ENCODE measurements at regions not wholly inside any gene's neighbourhood (a gene's known extent, or its start where the extent isn't known, plus 50 kb on each side); places are given as distances from the start of the nearest gene placed in this dataset.
"Not testable (repeated sequence)": the region's sequence is repeated elsewhere in the genome, so short reads cannot be mapped to it uniquely, and the experiment has no call there.

DNA sequence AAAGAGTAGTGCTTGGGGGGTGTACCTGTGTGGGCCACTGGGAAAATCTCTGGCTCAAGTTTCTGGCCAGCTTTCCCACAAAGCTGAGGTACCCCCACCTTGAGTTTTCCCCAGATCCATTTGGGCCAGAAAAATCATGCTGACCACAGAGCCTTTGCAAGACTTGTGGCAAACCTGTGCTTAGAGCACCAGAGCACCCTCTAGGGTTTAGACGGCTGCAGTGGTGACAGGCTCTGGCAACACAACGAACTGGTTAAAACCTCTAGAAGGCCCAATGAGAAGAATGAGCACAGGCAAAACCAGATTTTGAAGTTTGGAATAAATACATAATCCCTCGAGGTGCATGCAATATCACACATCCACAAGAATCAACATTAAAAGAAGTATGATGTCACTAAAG lies 290.7 kb upstream of the FOLH1 start:
- DNase-seq: no peak

DNA sequence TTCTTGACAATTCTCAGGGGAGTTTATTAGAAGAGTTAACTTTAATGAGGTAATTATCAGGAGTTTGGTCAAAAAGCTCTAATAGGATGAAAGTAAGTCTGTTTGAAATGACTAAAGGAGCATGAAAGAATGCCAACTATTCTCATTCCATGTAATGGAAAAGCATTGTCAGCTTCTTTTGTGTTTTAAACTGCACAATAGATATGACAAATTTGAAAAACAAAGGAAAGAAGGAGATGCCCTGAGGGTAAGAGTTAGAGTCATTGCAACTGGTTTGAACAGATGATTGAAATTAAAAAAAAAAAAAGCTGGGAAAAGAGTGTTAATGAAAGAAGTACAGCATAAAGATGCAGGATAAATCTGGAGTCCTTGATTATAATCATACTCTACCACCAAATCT lies 296.8 kb upstream of the FOLH1 start:
- DNase-seq: no peak

DNA sequence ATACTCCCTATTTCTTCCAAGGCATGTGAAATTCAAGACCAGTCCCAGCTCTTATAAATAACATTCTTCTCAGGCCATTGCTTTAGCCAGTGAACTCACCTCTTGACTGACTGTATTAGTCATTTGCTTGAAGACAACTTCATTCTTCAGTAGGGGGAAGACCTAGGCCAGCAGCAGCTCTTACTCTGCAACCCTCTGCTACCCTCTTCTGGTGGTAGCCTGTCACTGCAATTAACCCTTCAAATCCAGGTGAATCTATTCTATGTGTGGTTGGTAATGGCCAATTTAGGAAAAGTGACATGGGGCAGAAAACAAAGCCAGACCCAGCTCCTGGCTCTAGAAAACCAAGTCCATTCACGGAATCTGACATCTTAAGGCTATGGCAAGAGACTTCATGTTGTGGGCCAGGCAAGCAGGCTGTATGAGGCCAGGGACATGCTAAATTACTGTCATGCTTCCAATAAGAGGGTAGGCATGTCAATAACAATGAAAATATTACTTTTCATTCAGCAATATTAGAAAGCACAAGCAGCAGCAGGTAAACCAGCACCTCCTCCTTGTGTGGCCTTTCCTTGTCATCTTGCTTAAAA lies 317.9 kb upstream of the FOLH1 start:
- DNase-seq: peak; percentile 24

DNA sequence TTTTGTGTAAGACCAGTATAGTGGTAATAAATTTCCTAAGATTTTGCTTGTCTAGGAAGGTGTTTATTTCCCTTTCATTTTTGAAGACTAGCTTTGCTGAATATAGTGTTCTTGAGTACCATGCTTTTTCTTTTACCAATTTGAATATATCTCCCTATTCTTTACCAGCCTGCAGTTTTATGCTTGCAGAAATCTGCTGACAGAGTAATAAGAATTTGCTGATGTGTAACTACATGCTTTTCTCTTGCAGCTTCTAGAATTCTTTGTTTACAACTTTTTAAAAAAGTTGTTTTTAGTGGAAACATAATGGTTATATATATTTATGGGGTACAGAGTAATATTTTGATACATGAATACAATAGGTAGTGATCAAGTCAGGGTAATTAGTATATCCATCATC lies 324.8 kb upstream of the FOLH1 start:
- DNase-seq: no peak

DNA sequence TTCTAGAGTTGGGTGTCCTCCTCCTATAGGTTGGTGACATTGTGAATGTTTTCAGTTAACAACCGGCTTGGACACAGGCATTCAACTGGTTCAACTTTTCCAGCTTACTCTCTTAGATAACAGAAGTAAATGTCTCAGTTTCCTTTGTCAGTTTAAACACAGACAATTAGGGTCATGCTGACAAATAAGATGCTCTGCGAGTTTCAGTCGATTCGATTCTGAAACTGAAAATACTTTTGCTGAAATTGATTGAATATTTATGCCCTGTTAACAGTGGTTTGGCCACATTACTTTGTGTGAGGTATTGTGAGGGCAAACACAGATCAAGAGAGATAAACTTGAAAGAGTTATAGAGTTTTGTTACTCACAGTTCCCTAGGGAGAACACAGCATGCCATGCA lies 330.5 kb upstream of the FOLH1 start:
- DNase-seq: not testable (repeated sequence)

DNA sequence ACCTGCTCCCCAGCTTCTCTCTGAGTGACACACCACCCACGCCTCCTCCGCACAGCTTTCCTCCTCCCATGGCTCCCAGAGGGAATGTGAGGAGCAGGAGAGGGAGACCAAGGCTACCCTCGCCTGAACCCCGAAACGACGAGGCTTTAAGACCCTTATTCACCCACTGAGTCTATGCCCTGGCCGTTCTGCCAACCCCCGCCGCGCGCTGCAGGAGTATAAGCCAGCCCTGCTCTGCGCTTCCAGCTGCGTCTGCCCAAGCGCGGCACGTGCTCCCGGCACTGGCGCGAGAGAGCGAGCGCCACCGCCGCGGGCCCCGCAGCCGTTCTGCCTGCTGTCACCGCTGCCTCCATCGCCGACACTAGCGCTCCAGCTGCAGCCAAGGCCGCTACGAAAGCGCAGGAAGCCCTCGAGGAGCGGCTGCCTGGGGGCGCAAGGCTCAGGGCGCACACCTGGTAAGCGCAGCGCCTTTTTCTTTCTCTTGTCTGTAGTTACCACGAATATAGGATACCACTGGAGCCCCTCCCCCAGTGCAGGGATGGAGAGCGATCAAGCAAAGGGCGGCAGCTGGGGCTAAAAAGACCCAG lies 350.0 kb upstream of the FOLH1 start:
- DNase-seq: not testable (repeated sequence)

DNA sequence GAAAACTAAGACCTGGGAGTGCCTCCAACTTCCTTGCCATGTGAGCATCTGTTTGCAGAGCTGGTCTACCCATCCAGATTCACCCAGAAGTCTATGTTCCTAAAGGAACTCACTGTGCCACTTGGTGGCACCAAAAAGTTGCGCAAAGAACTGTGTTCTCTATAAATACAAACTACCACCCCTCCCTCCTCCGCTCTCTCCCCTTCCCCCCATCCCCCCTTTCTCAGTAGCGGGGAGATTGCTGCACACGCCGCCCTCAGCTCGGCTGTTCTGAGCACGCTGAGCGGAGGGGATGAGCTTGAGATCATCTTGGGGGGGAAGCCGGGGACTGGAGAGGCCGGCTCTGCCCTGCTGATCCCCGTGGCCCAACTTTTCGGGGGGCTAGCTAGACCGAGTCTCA lies 352.2 kb upstream of the FOLH1 start:
- not testable (repeated sequence) for DNase-seq

DNA sequence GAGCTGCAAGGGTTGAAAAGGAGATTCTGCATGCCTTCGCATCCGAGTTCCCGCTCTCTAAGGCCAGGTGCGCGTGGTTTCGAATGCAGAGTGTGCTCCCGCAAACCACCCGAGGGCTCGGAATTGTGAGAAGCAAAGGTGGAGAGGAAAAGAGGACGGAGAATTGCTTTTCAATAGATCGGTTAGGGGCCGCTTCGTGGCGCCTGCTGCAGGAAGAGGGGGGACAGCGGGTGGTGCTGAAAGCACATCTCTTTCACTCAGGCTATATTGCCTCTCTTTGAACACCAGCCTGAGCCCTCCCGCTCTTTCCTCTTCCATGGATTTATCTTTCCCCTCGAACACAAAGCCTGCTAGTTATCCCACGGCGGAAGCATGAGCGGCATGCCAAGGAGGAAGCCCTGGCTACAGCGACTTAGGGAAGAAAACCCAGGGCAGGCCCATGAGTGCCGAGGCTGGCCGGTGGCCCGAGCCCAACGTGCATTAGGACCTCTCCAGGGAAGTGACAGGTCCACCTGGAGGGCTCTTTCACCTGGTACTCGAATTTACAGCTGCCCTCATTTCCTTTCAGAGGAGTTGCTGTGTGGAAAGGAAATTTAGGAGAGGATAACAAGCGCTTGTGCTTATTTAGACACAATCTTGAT lies 353.0 kb upstream of the FOLH1 start:
- DNase-seq: not testable (repeated sequence)

DNA sequence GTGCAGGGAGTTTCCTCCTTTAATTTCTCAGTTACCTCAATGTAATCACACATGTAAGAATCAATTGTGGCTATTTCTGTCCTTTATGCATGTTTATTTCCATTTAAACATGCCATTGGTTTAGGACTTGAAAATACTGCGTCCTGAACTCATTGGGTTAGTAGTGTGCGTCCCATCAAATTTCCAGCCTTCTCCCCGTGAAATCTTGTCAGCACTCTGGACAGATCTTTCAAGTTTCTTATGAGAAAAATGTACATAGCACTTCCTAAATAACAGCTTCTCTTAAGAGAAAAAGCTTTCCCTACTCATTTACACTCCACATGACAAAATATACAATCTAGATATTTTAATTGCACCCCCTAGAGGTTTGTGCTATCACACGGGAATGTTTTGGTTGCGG lies 353.9 kb upstream of the FOLH1 start:
- DNase-seq: not testable (repeated sequence)

DNA sequence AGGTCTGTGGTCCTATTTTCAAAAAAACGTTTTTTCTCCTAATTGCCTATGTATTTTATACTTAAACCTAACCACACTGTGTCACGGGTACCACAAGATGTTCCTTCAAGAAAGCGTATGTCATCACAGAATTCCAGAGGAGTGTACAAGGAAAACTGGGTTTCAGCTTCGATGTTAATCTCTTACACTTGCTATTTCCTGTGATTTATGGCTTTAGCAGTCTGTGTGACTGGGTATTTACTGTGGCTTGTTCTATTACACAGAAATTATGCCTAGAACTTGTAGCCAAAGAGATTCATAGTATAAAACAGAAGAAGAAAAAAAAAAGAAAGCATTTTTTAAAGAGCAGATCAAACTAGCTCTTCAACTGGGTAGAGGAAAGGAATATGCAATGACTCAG lies 371.1 kb upstream of the FOLH1 start:
- not testable (repeated sequence) for DNase-seq

DNA sequence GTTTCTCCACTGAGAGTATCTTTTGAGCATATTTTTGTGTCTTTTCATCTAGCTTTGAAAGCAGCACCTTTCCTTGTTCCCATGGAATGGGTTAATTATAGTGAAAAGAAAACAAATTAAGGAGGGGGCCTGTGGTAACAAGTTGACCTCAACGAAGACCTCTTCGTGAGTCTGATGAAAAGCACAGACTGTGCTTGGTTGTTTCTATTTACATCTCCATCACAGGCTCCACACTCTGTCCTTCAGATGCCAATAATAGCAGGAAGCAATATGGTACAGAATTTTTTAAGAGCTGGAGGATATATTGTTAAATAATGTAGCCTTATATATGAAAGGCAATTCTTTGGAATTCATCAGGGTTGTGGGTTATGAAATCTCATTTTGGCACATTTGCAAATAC lies 366.7 kb upstream of the OR4C13 start:
- DNase-seq: not testable (repeated sequence)

DNA sequence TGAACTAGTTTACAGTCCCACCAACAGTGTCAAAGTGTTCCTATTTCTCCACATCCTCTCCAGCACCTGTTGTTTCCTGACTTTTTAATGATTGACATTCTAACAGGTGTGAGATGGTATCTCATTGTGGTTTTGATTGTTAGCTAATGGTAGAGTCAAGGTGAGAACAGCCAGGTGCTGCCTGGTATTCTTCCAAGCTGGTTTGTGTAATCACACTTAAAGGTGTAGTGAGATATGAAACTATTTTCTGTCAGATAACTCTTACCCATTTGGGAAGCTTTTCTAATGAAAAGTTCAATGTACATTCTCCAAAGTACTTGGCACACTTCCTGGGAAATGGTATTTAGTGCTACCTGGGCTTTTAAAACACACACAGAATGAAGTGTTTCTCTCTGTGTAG lies 343.3 kb upstream of the OR4C13 start:
- DNase-seq: not testable (repeated sequence)

DNA sequence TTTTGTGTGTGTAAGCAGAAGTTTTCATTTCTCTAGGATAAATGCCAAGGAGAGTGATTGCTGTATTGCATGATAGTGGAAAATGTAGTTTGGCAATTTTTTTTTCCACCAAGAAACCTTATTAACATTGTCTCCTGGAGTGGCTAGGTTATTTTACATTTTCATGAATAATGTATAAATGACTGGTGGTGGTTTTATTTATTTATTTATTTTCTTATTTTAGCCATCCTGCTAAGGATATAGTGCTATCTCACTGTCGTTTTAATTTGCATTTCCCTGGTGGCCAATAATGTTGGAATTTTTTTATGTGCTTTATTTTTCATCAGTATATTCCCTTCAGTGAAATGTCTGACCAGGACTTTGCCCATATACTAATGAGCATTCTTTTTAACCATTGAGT lies 328.3 kb upstream of the OR4C13 start:
- DNase-seq: not testable (repeated sequence)

DNA sequence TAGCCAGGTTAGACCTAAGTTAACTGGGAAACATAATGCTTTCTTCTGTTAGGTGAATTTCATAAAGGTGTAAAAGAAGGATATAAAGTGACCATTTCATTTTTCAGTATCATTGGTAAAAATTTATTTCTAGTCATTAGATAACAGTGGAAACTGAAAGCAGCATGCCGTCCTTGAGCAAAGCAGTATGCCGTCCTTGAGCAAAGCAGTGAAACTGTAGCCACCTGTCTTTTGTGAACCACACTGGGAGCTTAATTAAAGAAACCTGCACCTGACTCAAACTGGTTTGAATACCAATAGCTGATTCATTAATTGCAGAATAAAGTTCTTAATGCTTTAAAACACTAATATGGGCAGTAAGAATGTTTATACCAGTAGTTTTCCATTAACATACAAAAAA lies 281.5 kb upstream of the OR4C13 start:
- DNase-seq: not testable (repeated sequence)

DNA sequence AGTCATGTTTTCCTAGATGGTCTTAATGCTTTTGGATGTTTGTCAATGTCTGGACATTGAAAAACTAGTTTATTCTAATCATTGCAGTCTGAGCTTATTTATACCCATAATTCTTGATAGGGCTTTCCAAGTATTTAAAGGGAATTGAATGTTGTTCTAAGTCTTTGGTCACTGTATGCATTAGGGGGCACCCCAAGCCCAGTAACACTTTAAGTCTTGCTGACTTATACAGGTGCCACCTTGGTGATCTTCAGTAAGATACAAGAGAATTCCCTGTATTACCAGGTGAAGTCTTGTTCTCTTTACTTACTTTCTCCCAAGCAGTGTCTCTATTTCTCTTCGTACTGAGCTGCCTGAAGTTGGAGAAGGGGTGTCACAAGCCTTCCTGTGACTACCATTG lies 250.1 kb upstream of the OR4C13 start:
- not testable (repeated sequence) for DNase-seq

DNA sequence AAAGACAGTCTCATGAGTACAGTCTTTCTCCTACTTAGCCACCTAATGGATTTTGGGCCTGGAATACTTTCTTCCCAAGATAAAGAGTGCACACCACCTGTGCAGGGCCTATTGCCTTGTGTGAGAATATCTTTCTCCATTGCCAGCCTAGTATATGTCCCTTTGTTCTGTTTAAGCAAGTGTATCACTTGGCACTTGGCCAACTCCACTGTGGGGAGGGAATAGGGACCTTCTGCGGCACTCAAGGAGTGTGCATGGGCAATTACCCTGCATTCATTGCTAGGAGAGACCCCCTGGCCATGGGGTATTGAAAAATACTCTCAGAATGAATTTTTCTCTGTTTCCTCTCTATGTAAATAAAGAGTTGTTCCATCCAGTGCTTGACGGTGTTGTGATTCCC lies 201.7 kb upstream of the OR4C13 start:
- not testable (repeated sequence) for DNase-seq

DNA sequence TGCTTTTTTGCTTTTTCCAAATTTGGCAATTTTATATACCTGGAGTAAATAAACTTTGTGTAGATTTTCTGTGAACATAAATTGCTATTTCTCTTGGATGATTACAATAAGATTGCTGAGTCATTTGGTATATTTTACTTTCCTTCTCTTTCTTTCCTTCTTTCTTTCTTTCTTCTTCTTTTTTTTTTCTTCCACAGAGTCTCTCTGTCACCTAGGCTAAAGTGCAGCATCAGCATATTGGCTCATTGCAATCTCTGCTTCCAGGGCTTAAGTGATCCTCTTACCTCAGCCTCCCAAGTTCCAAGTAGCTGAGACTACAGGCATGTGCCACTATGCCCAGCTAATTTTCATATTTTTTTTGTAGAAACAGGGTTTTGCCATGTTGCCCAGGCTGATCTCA lies 201.2 kb upstream of the OR4C13 start:
- DNase-seq: not testable (repeated sequence)

DNA sequence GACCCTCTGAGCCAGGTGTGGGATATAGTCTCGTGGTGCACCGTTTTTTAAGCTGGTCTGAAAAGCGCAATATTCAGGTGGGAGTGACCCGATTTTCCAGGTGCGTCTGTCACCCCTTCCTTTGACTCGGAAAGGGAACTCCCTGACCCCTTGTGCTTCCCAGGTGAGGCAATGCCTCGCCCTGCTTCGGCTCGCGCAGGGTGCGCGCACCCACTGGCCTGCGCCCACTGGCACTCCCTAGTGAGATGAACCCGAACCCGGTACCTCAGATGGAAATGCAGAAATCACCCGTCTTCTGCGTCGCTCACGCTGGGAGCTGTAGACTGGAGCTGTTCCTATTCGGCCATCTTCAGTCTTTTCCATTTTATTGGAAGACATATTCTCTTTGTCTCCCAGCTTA lies 171.4 kb upstream of the OR4C13 start:
- not testable (repeated sequence) for DNase-seq

DNA sequence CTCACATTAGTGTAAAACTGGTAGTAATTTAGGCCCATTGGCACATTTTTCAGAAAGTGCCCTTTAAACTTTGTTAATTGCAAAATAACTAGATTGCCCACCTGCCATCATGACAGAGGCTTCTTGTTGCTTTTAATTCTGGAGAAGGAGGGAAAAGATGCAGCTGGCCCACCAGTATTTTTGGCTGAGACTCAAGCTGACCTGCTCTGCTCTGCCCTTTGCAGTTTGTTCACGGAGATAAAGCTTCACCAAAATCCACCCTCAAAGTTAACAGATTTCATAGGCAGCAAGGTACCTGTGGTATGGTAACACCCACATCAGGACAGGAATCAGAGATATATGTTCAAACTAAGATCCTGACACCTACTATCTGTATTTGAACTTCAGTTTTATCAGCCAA lies 170.2 kb upstream of the OR4C13 start:
- DNase-seq: not testable (repeated sequence)

DNA sequence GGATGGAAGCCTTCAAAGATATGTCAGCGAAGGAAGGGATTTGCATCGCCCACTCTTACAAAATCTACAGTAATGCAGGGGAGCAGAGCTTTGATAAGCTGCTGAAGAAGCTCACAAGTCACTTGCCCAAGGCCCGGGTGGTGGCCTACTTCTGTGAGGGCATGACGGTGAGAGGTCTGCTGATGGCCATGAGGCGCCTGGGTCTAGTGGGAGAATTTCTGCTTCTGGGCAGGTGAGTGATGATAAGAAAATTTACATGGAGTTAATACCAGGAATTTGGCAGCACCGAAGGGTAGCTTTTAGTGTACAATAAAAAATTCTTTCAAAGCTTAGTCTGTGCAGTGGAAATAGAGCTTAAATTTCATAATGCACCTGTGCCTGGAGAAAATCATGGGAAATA lies 168.3 kb upstream of the OR4C13 start:
- DNase-seq: not testable (repeated sequence)

DNA sequence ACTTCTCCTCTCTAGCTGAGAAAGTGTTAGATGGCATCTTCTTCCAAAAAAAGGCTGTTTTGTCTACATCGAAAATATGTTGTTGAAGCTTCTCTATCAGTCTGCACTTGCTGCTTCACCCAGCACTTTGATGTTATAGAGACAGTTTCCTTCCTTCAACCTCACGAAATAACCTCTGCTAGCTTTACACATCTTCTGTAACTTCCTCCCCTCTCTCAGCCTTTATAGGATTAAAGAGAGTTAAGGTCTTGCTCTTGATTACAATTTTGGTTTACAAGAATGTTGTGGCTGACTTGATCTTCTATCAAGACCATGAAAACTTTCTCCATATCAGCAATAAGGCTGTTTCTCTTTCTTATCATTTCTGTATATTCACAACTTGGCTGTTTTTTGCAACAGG lies 162.4 kb upstream of the OR4C13 start:
- DNase-seq: not testable (repeated sequence)

DNA sequence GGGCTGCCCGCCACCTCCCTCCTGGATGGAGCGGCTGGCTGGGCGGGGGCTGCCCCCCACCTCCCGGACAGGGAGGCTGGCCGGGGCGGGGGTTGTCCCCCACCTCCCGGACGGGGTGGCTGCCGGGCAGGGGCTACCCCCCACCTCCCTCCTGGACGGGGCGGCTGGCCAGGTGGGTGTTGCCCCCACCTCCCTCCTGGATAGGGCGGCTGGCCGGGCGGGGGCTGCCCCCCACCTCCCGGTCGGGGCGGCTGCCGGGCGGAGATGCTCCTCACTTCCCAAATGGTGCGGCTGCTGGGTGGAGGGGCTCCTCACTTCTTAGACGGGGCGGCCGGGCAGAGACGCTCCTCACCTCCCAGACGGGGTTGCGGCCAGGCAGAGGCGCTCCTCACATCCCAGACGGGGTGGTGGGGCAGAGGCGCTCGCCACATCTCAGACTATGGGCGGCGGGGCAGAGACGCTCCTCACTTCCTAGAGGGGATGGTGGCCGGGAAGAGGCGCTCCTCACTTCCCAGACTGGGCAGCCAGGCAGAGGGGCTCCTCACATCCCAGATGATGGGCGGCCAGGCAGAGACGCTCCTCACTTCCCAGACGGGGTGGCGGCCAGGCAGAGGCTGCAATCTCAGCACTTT lies 153.9 kb upstream of the OR4C13 start:
- not testable (repeated sequence) for DNase-seq

DNA sequence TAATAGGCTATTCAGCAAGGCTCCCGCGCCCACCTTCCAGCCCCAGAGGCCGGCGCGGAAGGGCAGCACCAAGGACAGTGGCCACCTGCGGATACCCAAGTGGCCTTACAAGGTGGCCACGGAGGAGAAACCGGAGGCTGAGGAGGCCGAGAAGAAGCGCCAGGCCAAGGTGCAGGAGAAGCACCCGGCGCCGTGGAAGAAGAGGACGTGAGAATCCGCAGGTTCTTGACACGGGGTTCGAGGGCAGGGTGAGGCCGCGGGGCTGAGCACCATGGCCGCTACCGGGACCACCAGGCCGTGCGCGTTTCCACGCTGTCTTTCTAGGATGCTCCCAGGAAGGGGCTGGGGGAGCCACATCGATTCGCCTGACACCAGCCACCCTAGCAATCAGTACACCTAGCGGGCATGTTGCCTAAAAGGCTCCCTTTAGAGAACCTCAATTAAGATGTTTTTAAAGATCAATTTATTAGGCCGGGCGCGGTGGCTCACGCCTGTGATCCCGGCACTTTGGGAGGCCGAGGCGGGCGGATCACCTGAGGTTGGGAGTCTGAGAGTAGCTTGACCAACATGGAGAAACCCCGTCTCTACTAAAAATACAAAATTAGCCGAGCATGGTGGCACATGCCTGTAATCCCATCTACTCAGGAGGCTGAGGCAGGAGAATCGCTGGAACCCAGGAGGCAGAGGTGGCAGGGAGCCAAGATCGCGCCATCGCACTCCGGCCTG lies 134.3 kb upstream of the OR4C13 start:
- DNase-seq: not testable (repeated sequence)
